ENCODE measurements at regions not wholly inside any gene's neighbourhood (a gene's known extent, or its start where the extent isn't known, plus 50 kb on each side); places are given as distances from the start of the nearest gene placed in this dataset.

GRCh38 chr12:126083926-126084325 is 1018.7 kb downstream of the AACS start:
- ChIA-PET CTCF (no interaction called here), POLR2A (no interaction called here)
- no peaks in the 10 kb centered on the region for H3K27me3 Mint-ChIP-seq
- no peak overlapping the region for H3K4me3 Mint-ChIP-seq
- H3K4me1 Mint-ChIP-seq (ENCODE audit: low read depth): no peaks in the 10 kb centered on the region
- ATAC-seq (no peak), DNase-seq (no peak)
- H3K9me3 Mint-ChIP-seq: peaks cover 3% of the 10 kb centered on the region
- H3K27ac Mint-ChIP-seq: no peak overlapping the region
- intact Hi-C loops (cut with micrococcal nuclease): no loop called here
- no peak for TF ChIP-seq CTCF (IDR thresholded peaks at IDR 0.05)
- no peaks in the 10 kb centered on the region for H3K36me3 Mint-ChIP-seq (ENCODE audit: low read depth)

- TF ChIP-seq CTCF (IDR thresholded peaks at IDR 0.05): no peak
- intact Hi-C loops (cut with micrococcal nuclease): no loop called here
- POLR2A ChIA-PET: no interaction called here
- Mint-ChIP-seq H3K4me3 (no peak overlapping the region), H3K4me1 (ENCODE audit: low read depth) (no peaks in the 10 kb centered on the region), H3K9me3 (peaks cover 3% of the 10 kb centered on the region), H3K36me3 (ENCODE audit: low read depth) (no peaks in the 10 kb centered on the region), H3K27ac (no peak overlapping the region), H3K27me3 (no peaks in the 10 kb centered on the region)
- CTCF ChIA-PET: no interaction called here
- ATAC-seq (no peak), DNase-seq (no peak)
Measured at GRCh38 chr12:126084480-126084879, 1019.2 kb downstream of the AACS start.

- ChIA-PET CTCF (no interaction called here), POLR2A (no interaction called here)
- intact Hi-C loops (cut with micrococcal nuclease): no loop called here
- H3K27me3 Mint-ChIP-seq: no peaks in the 10 kb centered on the region
- peaks cover 3% of the 10 kb centered on the region for H3K9me3 Mint-ChIP-seq
- H3K4me3 Mint-ChIP-seq: no peak overlapping the region
- DNase-seq: no peak
- H3K36me3 Mint-ChIP-seq (ENCODE audit: low read depth): no peaks in the 10 kb centered on the region
- ATAC-seq: no peak
- no peak for TF ChIP-seq CTCF (IDR thresholded peaks at IDR 0.05)
- no peaks in the 10 kb centered on the region for H3K4me1 Mint-ChIP-seq (ENCODE audit: low read depth)
- no peak overlapping the region for H3K27ac Mint-ChIP-seq
Measured at GRCh38 chr12:126086242-126086641, 1021.0 kb downstream of the AACS start.

GRCh38 chr12:126087692-126088091 is 1022.5 kb downstream of the AACS start:
- DNase-seq (no peak), ATAC-seq (no peak)
- intact Hi-C loops (cut with micrococcal nuclease): no loop called here
- H3K4me1 Mint-ChIP-seq (ENCODE audit: low read depth): no peaks in the 10 kb centered on the region
- no peak overlapping the region for H3K4me3 Mint-ChIP-seq
- H3K27me3 Mint-ChIP-seq: no peaks in the 10 kb centered on the region
- H3K9me3 Mint-ChIP-seq: peaks cover 8% of the 10 kb centered on the region
- H3K36me3 Mint-ChIP-seq (ENCODE audit: low read depth): no peaks in the 10 kb centered on the region
- H3K27ac Mint-ChIP-seq: no peak overlapping the region
- ChIA-PET POLR2A (no interaction called here), CTCF (interaction anchor here (1.1 kb wide), 1 partner anchor 17 kb away, joined by 5 read pairs; no protein-coding TSS in a partner anchor)
- TF ChIP-seq CTCF (IDR thresholded peaks at IDR 0.05): no peak

GRCh38 chr12:126093908-126094307 is 1028.7 kb downstream of the AACS start:
- peaks cover 8% of the 10 kb centered on the region for H3K9me3 Mint-ChIP-seq
- ChIA-PET POLR2A (no interaction called here), CTCF (no interaction called here)
- no peak overlapping the region for H3K4me3 Mint-ChIP-seq
- no peak for DNase-seq
- no peak overlapping the region for H3K27ac Mint-ChIP-seq
- no peaks in the 10 kb centered on the region for H3K36me3 Mint-ChIP-seq (ENCODE audit: low read depth)
- intact Hi-C loops (cut with micrococcal nuclease): no loop called here
- no peak for ATAC-seq
- no peak for TF ChIP-seq CTCF (IDR thresholded peaks at IDR 0.05)
- no peaks in the 10 kb centered on the region for H3K27me3 Mint-ChIP-seq
- H3K4me1 Mint-ChIP-seq (ENCODE audit: low read depth): no peaks in the 10 kb centered on the region
